HCT116 (cell line): ENCODE measurements at regions not wholly inside any gene's neighbourhood (a gene's known extent, or its start where the extent isn't known, plus 50 kb on each side); places are given as distances from the start of the nearest gene placed in this dataset.

Source experiments
- ATF3 ChIP-seq: IDR thresholded peaks from 2 replicates; pipeline ENCODE4 v1.6.1; 2012
- CTCF ChIP-seq, 3 experiments: fragments of 200-600 bp in 1 of 3; sonication (generic) in 1 of 3; IDR thresholded peaks in 2 of 3; conservative IDR thresholded peaks in 1 of 3; 2 replicates each; pipeline ENCODE4 v1.5.1; 2012 to 2017; ENCODE audit warnings: low read depth in 2 of 3, low read length in 2 of 3, antibody characterized with exemption in 1 of 3, borderline replicate concordance in 1 of 3, control low read depth in 1 of 3, mild to moderate bottlenecking in 1 of 3, mixed read lengths in 1 of 3, mixed run types in 1 of 3, moderate library complexity in 1 of 3; ENCODE audit not compliant: insufficient read depth in 1 of 3
- EZH2phosphoT487 ChIP-seq: fragments of 200-600 bp; IDR thresholded peaks from 2 replicates; pipeline ENCODE4 v1.6.1; 2018; ENCODE audit warnings: antibody characterized with exemption, borderline replicate concordance
- JUND ChIP-seq: IDR thresholded peaks from 2 replicates; pipeline ENCODE4 v1.6.1; 2012
- POLR2A ChIP-seq: IDR thresholded peaks from 2 replicates; pipeline ENCODE4 v1.7.0; 2011; ENCODE audit warnings: borderline replicate concordance; ENCODE audit not compliant: insufficient read depth, insufficient read length; ENCODE audit errors: extremely low read depth
- POLR2AphosphoS5 ChIP-seq: IDR thresholded peaks from 2 replicates; pipeline ENCODE4 v1.6.1; 2011; ENCODE audit warnings: mild to moderate bottlenecking, low read depth, low read length, moderate library complexity
- RAD21 ChIP-seq: IDR thresholded peaks from 2 replicates; pipeline ENCODE4 v1.6.1; 2012; ENCODE audit warnings: low read depth, mild to moderate bottlenecking
- SP1 ChIP-seq: IDR thresholded peaks from 2 replicates; pipeline ENCODE4 v1.6.1; 2012; ENCODE audit warnings: low read depth
- YY1 ChIP-seq: IDR thresholded peaks from 2 replicates; pipeline ENCODE4 v1.6.1; 2011; ENCODE audit warnings: low read length, low read depth, moderate library complexity, mild to moderate bottlenecking; ENCODE audit not compliant: insufficient replicate concordance; ENCODE audit errors: extremely low read depth
- ZNF274 ChIP-seq: fragments of 200-500 bp; sonication (Bioruptor generic); IDR thresholded peaks from 2 replicates; pipeline ENCODE4 v1.6.1; 2014; ENCODE audit warnings: mild to moderate bottlenecking, low read depth, low read length, inconsistent platforms

- no peak for TF ChIP-seq SP1
- TF ChIP-seq RAD21: no peak
- no peak for TF ChIP-seq POLR2A
- TF ChIP-seq POLR2AphosphoS5: no peak
- TF ChIP-seq CTCF (IDR thresholded peaks at IDR 0.05 in 2 of 3, conservative IDR thresholded peaks at IDR 0.05 in 1 of 3; ENCODE audit: borderline replicate concordance in 1 of 3, insufficient read depth in 1 of 3, low read depth in 2 of 3, low read length in 2 of 3): no peak
- no peak for TF ChIP-seq JUND
- no peak for TF ChIP-seq YY1
- TF ChIP-seq ZNF274: no peak
- no peak for TF ChIP-seq ATF3
- TF ChIP-seq EZH2phosphoT487: no peak
Measured at GRCh38 chr2:114085238-114085637, 195.3 kb downstream of the ACTR3 start.
